ENCODE measurements at regions not wholly inside any gene's neighbourhood (a gene's known extent, or its start where the extent isn't known, plus 50 kb on each side); places are given as distances from the start of the nearest gene placed in this dataset.

- DNase-seq (ENCODE audit: low read depth) (no peak), FAIRE-seq (no peak)
- no peak for TF ChIP-seq CTCF (IDR thresholded peaks at IDR 0.05; ENCODE audit: insufficient read depth, low read length, severe bottlenecking)
- no peak overlapping the region for H3K4me3 ChIP-seq (ENCODE audit: low read depth, low read length)
- H3K36me3 ChIP-seq (ENCODE audit: control insufficient read depth, insufficient read depth, low read length), result no peaks in the 10 kb centered on the region
- no peaks in the 10 kb centered on the region for H3K27me3 ChIP-seq (ENCODE audit: control insufficient read depth, insufficient read depth, low read length)
Measured at GRCh38 chr1:18540136-18540765, 59.5 kb downstream of the KLHDC7A start.

DNA sequence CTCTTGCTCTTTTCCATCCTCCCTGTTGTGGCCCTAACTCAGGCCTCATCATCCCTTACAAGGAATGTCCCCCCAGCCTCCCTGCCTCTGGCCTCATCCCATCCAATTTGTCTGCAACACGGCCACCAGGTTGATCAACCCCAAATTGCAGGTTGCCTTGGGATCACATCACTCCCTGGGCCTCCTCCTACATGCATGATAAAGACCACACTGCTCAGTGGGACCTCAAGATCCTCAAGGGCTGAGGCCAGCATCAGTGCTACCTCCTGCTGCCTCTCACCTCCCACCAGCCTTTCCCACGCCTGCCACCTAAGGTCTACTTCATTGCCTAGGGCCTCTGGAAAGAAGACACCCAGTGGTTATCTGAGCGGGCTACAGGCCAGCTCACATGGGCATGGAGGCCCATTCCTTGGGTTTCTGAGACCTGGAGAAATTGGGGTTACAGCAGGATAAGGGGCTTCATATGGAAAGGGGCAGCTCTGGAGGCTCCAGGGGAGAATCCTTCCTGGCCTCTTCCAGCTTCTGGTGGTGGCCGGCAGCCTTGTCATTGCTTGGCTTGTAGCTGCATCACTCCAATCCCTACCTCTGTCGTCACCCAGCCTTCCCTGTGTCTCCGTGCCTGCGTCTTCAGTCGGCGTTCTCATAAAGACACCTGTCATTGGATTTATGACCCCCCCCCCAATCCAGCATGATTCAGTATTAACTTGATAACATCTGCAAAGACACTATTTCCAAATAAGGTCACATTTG lies 60.5 kb downstream of the KLHDC7A start:
- no peak for TF ChIP-seq CTCF (IDR thresholded peaks at IDR 0.05; ENCODE audit: insufficient read depth, low read length, severe bottlenecking)
- H3K27me3 ChIP-seq (ENCODE audit: control insufficient read depth, insufficient read depth, low read length), result no peaks in the 10 kb centered on the region
- FAIRE-seq (no peak), DNase-seq (ENCODE audit: low read depth) (no peak)
- H3K4me3 ChIP-seq (ENCODE audit: low read depth, low read length), result no peak overlapping the region
- H3K36me3 ChIP-seq (ENCODE audit: control insufficient read depth, insufficient read depth, low read length), result no peaks in the 10 kb centered on the region

DNA sequence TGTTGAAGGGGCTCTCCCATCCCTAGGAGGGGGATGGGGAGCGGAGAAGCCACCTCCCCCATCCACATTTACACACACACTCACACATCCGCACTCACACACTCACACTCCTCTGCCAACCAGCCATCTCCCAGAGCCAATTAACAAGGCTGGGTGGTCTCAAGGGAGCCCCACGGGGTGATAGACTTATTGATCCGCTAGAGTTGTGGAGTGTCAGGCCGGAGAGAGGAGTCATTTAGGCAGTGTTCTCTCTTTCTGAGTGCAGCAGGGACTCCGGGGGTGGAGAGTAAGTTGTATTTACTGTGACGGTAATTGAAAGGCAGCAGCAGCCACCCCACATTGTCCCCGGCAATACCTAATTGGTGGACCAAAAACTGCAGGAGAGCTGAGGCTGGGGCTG lies 61.6 kb downstream of the KLHDC7A start:
- TF ChIP-seq CTCF (IDR thresholded peaks at IDR 0.05; ENCODE audit: insufficient read depth, low read length, severe bottlenecking), result no peak
- Histone ChIP-seq H3K27me3 (ENCODE audit: control insufficient read depth, insufficient read depth, low read length) (no peaks in the 10 kb centered on the region), H3K36me3 (ENCODE audit: control insufficient read depth, insufficient read depth, low read length) (no peaks in the 10 kb centered on the region), H3K4me3 (ENCODE audit: low read depth, low read length) (no peak overlapping the region)
- FAIRE-seq, result peak; percentile 52
- DNase-seq (ENCODE audit: low read depth), result no peak

GRCh38 chr1:18546026-18546425 lies 65.3 kb downstream of the KLHDC7A start:
- no peak for DNase-seq (ENCODE audit: low read depth)
- Histone ChIP-seq H3K27me3 (ENCODE audit: control insufficient read depth, insufficient read depth, low read length) (no peaks in the 10 kb centered on the region), H3K4me3 (ENCODE audit: low read depth, low read length) (no peak overlapping the region), H3K36me3 (ENCODE audit: control insufficient read depth, insufficient read depth, low read length) (no peaks in the 10 kb centered on the region)
- no peak for TF ChIP-seq CTCF (IDR thresholded peaks at IDR 0.05; ENCODE audit: insufficient read depth, low read length, severe bottlenecking)
- peak; percentile 36 for FAIRE-seq

- Histone ChIP-seq H3K4me3 (ENCODE audit: low read depth, low read length) (no peak overlapping the region), H3K27me3 (ENCODE audit: control insufficient read depth, insufficient read depth, low read length) (no peaks in the 10 kb centered on the region), H3K36me3 (ENCODE audit: control insufficient read depth, insufficient read depth, low read length) (no peaks in the 10 kb centered on the region)
- no peak for DNase-seq (ENCODE audit: low read depth)
- TF ChIP-seq CTCF (IDR thresholded peaks at IDR 0.05; ENCODE audit: insufficient read depth, low read length, severe bottlenecking), result no peak
- FAIRE-seq, result peak; percentile 40
Measured at GRCh38 chr1:18547460-18547859, 66.7 kb downstream of the KLHDC7A start.

All from bronchial epithelial cell (primary cell).